Mesenchymal stem cell (in vitro differentiated cells and primary cell): ENCODE measurements at regions not wholly inside any gene's neighbourhood (a gene's known extent, or its start where the extent isn't known, plus 50 kb on each side); places are given as distances from the start of the nearest gene placed in this dataset.
"Not testable (repeated sequence)": the region's sequence is repeated elsewhere in the genome, so short reads cannot be mapped to it uniquely, and the experiment has no call there.

ENCODE experiments used
- DNase-seq: peaks from one replicate; pipeline ENCODE4 v3.0.0-alpha.2; 2013
- H2AFZ ChIP-seq: one replicate; pipeline ENCODE4 v1.6.1; 2013; ENCODE audit warnings: low read depth, mild to moderate bottlenecking, control low read depth, inconsistent platforms, low read length, moderate library complexity
- H2AK5ac ChIP-seq: 2 replicates; pipeline ENCODE4 v1.6.1; 2013; ENCODE audit warnings: low read length, moderate library complexity, mild to moderate bottlenecking, inconsistent platforms; ENCODE audit not compliant: severe bottlenecking
- H2BK120ac ChIP-seq: one replicate; pipeline ENCODE4 v1.6.1; 2013; ENCODE audit warnings: low read depth, mild to moderate bottlenecking, inconsistent platforms, low read length, moderate library complexity
- H2BK12ac ChIP-seq, 2 experiments: one replicate each; pipeline ENCODE4 v1.6.1; 2013; ENCODE audit warnings: inconsistent platforms in 2 of 2, low read length in 2 of 2, mild to moderate bottlenecking in 2 of 2, moderate library complexity in 2 of 2, control low read depth in 1 of 2
- H2BK15ac ChIP-seq: one replicate; pipeline ENCODE4 v1.6.1; 2013; ENCODE audit warnings: mild to moderate bottlenecking, low read depth, inconsistent platforms; ENCODE audit not compliant: poor library complexity, severe bottlenecking
- H2BK5ac ChIP-seq: 2 replicates; pipeline ENCODE4 v1.6.1; 2013; ENCODE audit warnings: low read depth, mild to moderate bottlenecking, low read length, control low read depth, inconsistent platforms; ENCODE audit not compliant: poor library complexity, severe bottlenecking
- H3K14ac ChIP-seq, 2 experiments: one replicate each; pipeline ENCODE4 v1.6.1; 2013; ENCODE audit warnings: inconsistent platforms in 2 of 2, low read length in 2 of 2, control low read depth in 1 of 2, mild to moderate bottlenecking in 1 of 2, moderate library complexity in 1 of 2
- H3K18ac ChIP-seq, 2 experiments: one replicate each; pipeline ENCODE4 v1.6.1; 2013; ENCODE audit warnings: inconsistent platforms in 2 of 2, low read length in 2 of 2, control low read depth in 1 of 2, low read depth in 1 of 2, mild to moderate bottlenecking in 1 of 2
- H3K23ac ChIP-seq, 2 experiments: one replicate each; pipeline ENCODE4 v1.6.1; 2013; ENCODE audit warnings: inconsistent platforms in 2 of 2, low read length in 2 of 2, mild to moderate bottlenecking in 2 of 2, moderate library complexity in 2 of 2, control low read depth in 1 of 2
- H3K27ac ChIP-seq: 2 replicates; pipeline ENCODE4 v1.5.1; 2013; ENCODE audit warnings: mild to moderate bottlenecking, moderate library complexity, low read length, control low read depth, inconsistent platforms; ENCODE audit not compliant: poor library complexity, severe bottlenecking
- H3K27me3 ChIP-seq, 2 experiments: 2 replicates each; pipeline versions ENCODE4 v1.6.1 to v1.7.0; 2013; ENCODE audit warnings: low read length in 2 of 2, mild to moderate bottlenecking in 2 of 2, moderate library complexity in 2 of 2, control low read depth in 1 of 2, inconsistent platforms in 1 of 2; ENCODE audit not compliant: control insufficient read depth in 1 of 2, insufficient read depth in 1 of 2
- H3K36me3 ChIP-seq, 2 experiments: 2 replicates each; pipeline versions ENCODE4 v1.6.1 to v1.7.0; 2013; ENCODE audit warnings: low read length in 2 of 2, control low read depth in 1 of 2, inconsistent platforms in 1 of 2, low read depth in 1 of 2, mild to moderate bottlenecking in 1 of 2; ENCODE audit not compliant: insufficient read depth in 2 of 2, control insufficient read depth in 1 of 2
- H3K4ac ChIP-seq, 2 experiments: one replicate each; pipeline ENCODE4 v1.6.1; 2013; ENCODE audit warnings: inconsistent platforms in 2 of 2, low read length in 2 of 2, mild to moderate bottlenecking in 2 of 2, moderate library complexity in 2 of 2, control low read depth in 1 of 2, low read depth in 1 of 2
- H3K4me1 ChIP-seq: 2 replicates; pipeline ENCODE4 v1.6.1; 2013; ENCODE audit warnings: low read depth, low read length, control low read depth; ENCODE audit not compliant: control insufficient read depth, insufficient read depth
- H3K4me2 ChIP-seq: 2 replicates; pipeline ENCODE4 v1.6.1; 2013; ENCODE audit warnings: low read length, mild to moderate bottlenecking, inconsistent platforms; ENCODE audit not compliant: poor library complexity, severe bottlenecking
- H3K4me3 ChIP-seq, 2 experiments: 2 replicates each; pipeline versions ENCODE4 v1.5.1 to v1.7.0; 2013; ENCODE audit warnings: low read length in 2 of 2, mild to moderate bottlenecking in 2 of 2, control low read depth in 1 of 2, low read depth in 1 of 2; ENCODE audit not compliant: insufficient read depth in 1 of 2
- H3K79me1 ChIP-seq: replicated peaks from 2 replicates; pipeline ENCODE4 v1.6.1; 2013; ENCODE audit warnings: mild to moderate bottlenecking, control low read depth, low read length, inconsistent platforms; ENCODE audit not compliant: poor library complexity, severe bottlenecking
- H3K9ac ChIP-seq: 2 replicates; pipeline ENCODE4 v1.7.0; 2013; ENCODE audit warnings: mild to moderate bottlenecking, low read length, moderate library complexity
- H3K9me3 ChIP-seq: 2 replicates; pipeline ENCODE4 v1.7.0; 2013; ENCODE audit warnings: mild to moderate bottlenecking, low read length; ENCODE audit not compliant: control insufficient read depth
- H4K8ac ChIP-seq: one replicate; pipeline ENCODE4 v1.6.1; 2013; ENCODE audit warnings: inconsistent platforms, mild to moderate bottlenecking, low read length, moderate library complexity
- H4K91ac ChIP-seq: one replicate; pipeline ENCODE4 v1.6.1; 2013; ENCODE audit warnings: mild to moderate bottlenecking, low read length, inconsistent platforms
- WGBS: methylation state at CpG from one replicate; pipeline ENCODE4 v1.1.7; 2013; ENCODE audit warnings: mixed read lengths; 5-methylcytosine and 5-hydroxymethylcytosine counted together

- not testable (repeated sequence) for H3K23ac ChIP-seq, H2AFZ ChIP-seq, H2BK120ac ChIP-seq, H4K91ac ChIP-seq, H3K79me1 ChIP-seq, H3K27me3 ChIP-seq, H3K4ac ChIP-seq, H3K9ac ChIP-seq, H3K36me3 ChIP-seq, H3K4me2 ChIP-seq, H2BK12ac ChIP-seq, H2BK15ac ChIP-seq, H2BK5ac ChIP-seq, H4K8ac ChIP-seq, H3K14ac ChIP-seq, H3K9me3 ChIP-seq, H3K4me1 ChIP-seq, H3K27ac ChIP-seq, DNase-seq, H2AK5ac ChIP-seq, H3K4me3 ChIP-seq
- peak overlapping the region in 1 of 2 experiments; percentile 21 for H3K18ac ChIP-seq
- 93% methylated on average over 14 of the region's 14 CpGs for WGBS
These were observed 154.2 kb downstream of the NPIPB11 start for GRCh38 chr16:29252311-29252710.

- not testable (repeated sequence) for H3K9me3 ChIP-seq, H3K4me2 ChIP-seq
These were observed 154.9 kb downstream of the NPIPB11 start for GRCh38 chr16:29251571-29252011.

GRCh38 chr16:29250923-29251434, 155.5 kb downstream of the NPIPB11 start:
- not testable (repeated sequence) for H3K4me3 ChIP-seq, H3K27ac ChIP-seq, H3K18ac ChIP-seq, H3K27me3 ChIP-seq, H3K79me1 ChIP-seq, H2BK5ac ChIP-seq, H2BK15ac ChIP-seq, H3K4me2 ChIP-seq, DNase-seq, H3K4ac ChIP-seq, H3K4me1 ChIP-seq, H3K9ac ChIP-seq, H3K23ac ChIP-seq, H4K91ac ChIP-seq, H2BK120ac ChIP-seq, H2AK5ac ChIP-seq, H2AFZ ChIP-seq, H4K8ac ChIP-seq, H3K36me3 ChIP-seq, H3K14ac ChIP-seq, H3K9me3 ChIP-seq, H2BK12ac ChIP-seq
- WGBS = 92% methylated on average over 12 of the region's 19 CpGs

More at GRCh38 chr16:29251571-29252011, 154.9 kb downstream of the NPIPB11 start:
- not testable (repeated sequence) for H2AK5ac ChIP-seq, H2BK12ac ChIP-seq, H4K91ac ChIP-seq, H3K27ac ChIP-seq, H2AFZ ChIP-seq, H3K4me3 ChIP-seq, H3K23ac ChIP-seq, H3K36me3 ChIP-seq, DNase-seq, H3K79me1 ChIP-seq, H2BK5ac ChIP-seq, H2BK120ac ChIP-seq, H3K4ac ChIP-seq, H2BK15ac ChIP-seq, H3K27me3 ChIP-seq, H3K9ac ChIP-seq, H3K4me1 ChIP-seq, H3K14ac ChIP-seq
- Histone ChIP-seq H3K18ac (peak overlapping the region in 1 of 2 experiments; percentile 3), H4K8ac (peak overlapping the region; percentile 42)
- 73% methylated on average over 21 of the region's 21 CpGs for WGBS

GRCh38 chr16:29250469-29250868, 156.0 kb downstream of the NPIPB11 start:
- not testable (repeated sequence) for H3K4me3 ChIP-seq

More at GRCh38 chr16:29250469-29250868, 156.0 kb downstream of the NPIPB11 start:
- not testable (repeated sequence) for H2AFZ ChIP-seq, H3K36me3 ChIP-seq, H4K8ac ChIP-seq, H2BK120ac ChIP-seq, H3K4me1 ChIP-seq, H2BK5ac ChIP-seq, H2BK15ac ChIP-seq, H4K91ac ChIP-seq, H3K18ac ChIP-seq, DNase-seq, H3K27me3 ChIP-seq, H3K79me1 ChIP-seq, H3K4me2 ChIP-seq, H3K9me3 ChIP-seq, H3K4ac ChIP-seq, H2AK5ac ChIP-seq, H3K23ac ChIP-seq, H3K14ac ChIP-seq, H3K9ac ChIP-seq, H2BK12ac ChIP-seq, H3K27ac ChIP-seq
- 100% methylated on average over 3 of the region's 3 CpGs for WGBS
